MCF 10A (cell line): ENCODE measurements at regions not wholly inside any gene's neighbourhood (a gene's known extent, or its start where the extent isn't known, plus 50 kb on each side); places are given as distances from the start of the nearest gene placed in this dataset.

ENCODE experiments used
- BruUV-seq: library from RNA; stranded (reverse); fragments of 400-500 nt; replicated peaks from 2 replicates; lab custom pipeline; 2021; lab: Mats Ljungman, UMichigan
- CTCF ChIA-PET: fragments of 300-600 bp; sonication (Branson Sonifier 250); formaldehyde crosslinking; extraction: SDS; loops from one replicate; lab custom pipeline; 2021; ENCODE audit warnings: antibody characterized with exemption, inconsistent platforms; lab: Yijun Ruan, JAX
- POLR2A ChIA-PET: fragments of 300-600, 350-650 bp; sonication (Branson Sonifier 250); formaldehyde crosslinking; extraction: SDS; loops from one replicate; lab custom pipeline; 2020; ENCODE audit warnings: antibody characterized with exemption, inconsistent platforms; lab: Yijun Ruan, JAX
- DNase-seq: peaks from one replicate; pipeline ENCODE4 v3.0.0-alpha.2; 2018; ENCODE audit not compliant: unreplicated experiment
- H3K27ac Mint-ChIP-seq: one replicate; pipeline ENCODE4 v1.8.0; 2022; ENCODE audit warnings: mild to moderate bottlenecking, low read depth, mixed read lengths; ENCODE audit not compliant: unreplicated experiment
- H3K27me3 Mint-ChIP-seq: one replicate; pipeline ENCODE4 v1.8.0; 2022; ENCODE audit warnings: mixed read lengths; ENCODE audit not compliant: insufficient read depth, unreplicated experiment
- H3K36me3 Mint-ChIP-seq: one replicate; pipeline ENCODE4 v1.8.0; 2022; ENCODE audit warnings: mild to moderate bottlenecking, moderate library complexity, mixed read lengths; ENCODE audit not compliant: insufficient read depth, unreplicated experiment
- H3K4me1 Mint-ChIP-seq: one replicate; pipeline ENCODE4 v1.8.0; 2022; ENCODE audit warnings: mixed read lengths; ENCODE audit not compliant: insufficient read depth, unreplicated experiment
- H3K4me3 Mint-ChIP-seq: one replicate; pipeline ENCODE4 v1.8.0; 2022; ENCODE audit warnings: mild to moderate bottlenecking, moderate library complexity, mixed read lengths; ENCODE audit not compliant: unreplicated experiment
- H3K9me3 Mint-ChIP-seq: one replicate; pipeline ENCODE4 v1.8.0; 2022; ENCODE audit warnings: mixed read lengths; ENCODE audit not compliant: unreplicated experiment
- intact Hi-C: fragments of 100-400 bp; cut with micrococcal nuclease; formaldehyde crosslinking; loops from 2 replicates; pipeline ENCODE4 v1.14.1; 2022
- TF ChIP-seq, protein P1 (sequence below): fragments of 200-600 bp; IDR thresholded peaks from one replicate; pipeline ENCODE4 v1.8.0; 2022; ENCODE audit warnings: antibody characterized with exemption, mild to moderate bottlenecking; ENCODE audit not compliant: unreplicated experiment

DNA sequence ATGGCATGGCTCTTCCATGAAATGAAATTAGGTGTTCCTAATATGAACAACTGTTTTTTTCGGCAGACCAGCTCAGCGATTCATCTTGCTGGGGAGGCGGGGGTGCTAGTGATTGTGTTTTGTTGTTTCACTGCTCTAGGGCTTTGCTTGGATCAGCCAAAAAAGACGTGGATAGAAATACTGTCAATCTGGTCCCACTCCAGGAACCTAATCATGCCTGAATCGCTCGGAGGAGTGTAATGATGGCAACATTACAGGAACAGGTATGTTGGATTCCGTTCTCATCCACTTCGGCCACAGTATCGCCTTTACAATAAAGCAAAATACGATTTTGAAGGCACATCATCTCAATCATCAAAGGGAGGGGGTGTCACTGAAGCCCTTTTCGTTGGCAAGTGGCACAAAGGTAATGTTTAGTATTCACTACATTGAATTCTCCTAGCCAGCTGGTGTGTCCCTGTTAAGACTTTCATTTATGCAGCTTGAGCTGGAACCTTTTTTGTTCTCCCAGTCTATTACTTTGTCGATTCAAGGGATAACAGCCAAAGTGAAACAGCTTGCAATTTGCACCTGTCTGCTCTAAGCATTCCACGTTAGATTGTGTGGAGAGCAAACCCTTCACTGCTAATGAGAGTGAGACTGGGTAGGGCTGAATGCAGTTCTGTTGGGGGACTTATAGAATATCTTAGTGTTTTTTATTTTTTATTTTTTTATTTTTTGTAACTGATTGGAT is 477.7 kb downstream of the TFAP2A start:
- CTCF ChIA-PET, result no interaction called here

DNA sequence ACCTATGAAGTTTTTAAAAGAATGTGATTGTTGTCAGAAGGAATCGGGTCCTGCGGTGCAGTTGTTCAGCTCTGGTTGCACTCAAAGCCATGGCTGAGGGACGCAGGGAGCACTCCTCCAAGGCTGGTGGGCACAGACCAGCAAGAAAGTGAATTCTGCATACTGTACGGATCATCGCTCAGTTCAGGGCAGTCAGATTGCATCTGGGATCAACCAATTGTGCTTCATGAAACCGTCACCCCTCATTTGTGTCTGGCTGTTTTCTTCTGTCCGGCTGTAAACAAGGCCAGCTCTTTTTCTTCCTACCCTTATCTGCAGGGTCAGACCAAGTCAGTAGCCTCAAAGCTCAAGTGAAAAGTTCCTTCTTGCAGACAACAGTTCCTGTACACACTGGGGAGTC is 478.3 kb downstream of the TFAP2A start:
- DNase-seq, result no peak
- POLR2A ChIA-PET, result no interaction called here
- no peaks in the 10 kb centered on the region for H3K36me3 Mint-ChIP-seq
- TF ChIP-seq, protein P1, sequence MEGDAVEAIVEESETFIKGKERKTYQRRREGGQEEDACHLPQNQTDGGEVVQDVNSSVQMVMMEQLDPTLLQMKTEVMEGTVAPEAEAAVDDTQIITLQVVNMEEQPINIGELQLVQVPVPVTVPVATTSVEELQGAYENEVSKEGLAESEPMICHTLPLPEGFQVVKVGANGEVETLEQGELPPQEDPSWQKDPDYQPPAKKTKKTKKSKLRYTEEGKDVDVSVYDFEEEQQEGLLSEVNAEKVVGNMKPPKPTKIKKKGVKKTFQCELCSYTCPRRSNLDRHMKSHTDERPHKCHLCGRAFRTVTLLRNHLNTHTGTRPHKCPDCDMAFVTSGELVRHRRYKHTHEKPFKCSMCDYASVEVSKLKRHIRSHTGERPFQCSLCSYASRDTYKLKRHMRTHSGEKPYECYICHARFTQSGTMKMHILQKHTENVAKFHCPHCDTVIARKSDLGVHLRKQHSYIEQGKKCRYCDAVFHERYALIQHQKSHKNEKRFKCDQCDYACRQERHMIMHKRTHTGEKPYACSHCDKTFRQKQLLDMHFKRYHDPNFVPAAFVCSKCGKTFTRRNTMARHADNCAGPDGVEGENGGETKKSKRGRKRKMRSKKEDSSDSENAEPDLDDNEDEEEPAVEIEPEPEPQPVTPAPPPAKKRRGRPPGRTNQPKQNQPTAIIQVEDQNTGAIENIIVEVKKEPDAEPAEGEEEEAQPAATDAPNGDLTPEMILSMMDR, result no peak
- H3K4me1 Mint-ChIP-seq, result no peaks in the 10 kb centered on the region
- H3K4me3 Mint-ChIP-seq, result no peak overlapping the region
- no TSS peak for BruUV-seq
- H3K27me3 Mint-ChIP-seq, result no peaks in the 10 kb centered on the region
- intact Hi-C loops, result no loop called here
- H3K9me3 Mint-ChIP-seq, result no peaks in the 10 kb centered on the region
- CTCF ChIA-PET, result no interaction called here
- no peak overlapping the region for H3K27ac Mint-ChIP-seq

More for the DNA sequence above, 477.7 kb downstream of the TFAP2A start:
- intact Hi-C loops, result no loop called here
- no TSS peak for BruUV-seq
- POLR2A ChIA-PET, result interaction anchor here (0.7 kb wide), 1 partner anchor 74 kb away, joined by 3 read pairs; no protein-coding TSS in a partner anchor
- H3K4me1 Mint-ChIP-seq, result no peaks in the 10 kb centered on the region
- H3K4me3 Mint-ChIP-seq, result no peak overlapping the region
- H3K27ac Mint-ChIP-seq, result no peak overlapping the region
- no peak for DNase-seq
- H3K27me3 Mint-ChIP-seq, result no peaks in the 10 kb centered on the region
- H3K36me3 Mint-ChIP-seq, result no peaks in the 10 kb centered on the region
- no peaks in the 10 kb centered on the region for H3K9me3 Mint-ChIP-seq
- TF ChIP-seq, protein P1, result no peak

DNA sequence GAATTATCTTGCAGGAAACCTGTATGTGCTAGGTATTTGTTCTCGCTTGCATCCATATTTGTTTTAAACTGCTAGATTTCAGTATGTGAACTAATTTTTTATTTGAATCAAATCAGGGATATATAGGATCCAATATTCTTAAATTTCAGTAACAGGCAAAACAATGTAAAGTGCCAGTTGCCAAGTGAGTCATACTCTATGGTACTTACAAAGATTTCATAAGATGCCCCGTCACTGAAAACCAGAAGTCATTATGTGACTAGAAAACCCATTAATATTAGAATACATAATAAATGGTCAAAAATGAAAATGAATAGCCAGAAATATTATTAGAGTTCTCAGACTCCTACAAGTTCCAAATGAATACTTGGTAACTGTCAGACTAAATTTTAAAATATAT is 481.2 kb downstream of the TFAP2A start:
- Mint-ChIP-seq H3K27me3 (no peaks in the 10 kb centered on the region), H3K4me1 (no peaks in the 10 kb centered on the region), H3K27ac (no peak overlapping the region), H3K36me3 (no peaks in the 10 kb centered on the region), H3K9me3 (no peaks in the 10 kb centered on the region), H3K4me3 (no peak overlapping the region)
- TF ChIP-seq, protein P1, result no peak
- peak; percentile 76 for DNase-seq
- intact Hi-C loops, result no loop called here
- POLR2A ChIA-PET, result interaction anchor here (1.1 to 2.3 kb wide), 2 partner anchors 20 to 55 kb away, joined by 4 to 7 read pairs; no protein-coding TSS in a partner anchor
- CTCF ChIA-PET, result no interaction called here
- no TSS peak for BruUV-seq

DNA sequence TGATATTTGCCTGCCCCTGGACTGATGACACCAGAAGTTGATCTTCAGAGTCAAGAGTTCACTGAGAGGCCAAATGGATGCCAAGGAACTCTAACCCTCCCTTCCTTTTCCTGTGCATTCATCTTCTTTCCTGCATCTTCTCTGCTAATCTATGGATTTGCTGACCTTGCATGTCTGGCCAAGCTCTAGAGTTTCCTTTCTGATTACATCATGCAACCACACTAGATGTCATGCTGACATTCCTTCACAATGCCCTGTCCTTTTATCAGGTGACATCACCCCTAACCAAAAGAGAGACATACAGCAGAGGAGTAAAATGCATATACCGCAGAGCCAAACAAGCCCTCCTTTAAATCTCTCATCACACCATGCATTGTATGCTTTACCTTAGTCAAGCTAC is 487.6 kb downstream of the TFAP2A start:
- Mint-ChIP-seq H3K9me3 (no peaks in the 10 kb centered on the region), H3K27me3 (no peaks in the 10 kb centered on the region), H3K36me3 (no peaks in the 10 kb centered on the region), H3K4me1 (peaks cover 6% of the 10 kb centered on the region), H3K27ac (no peak overlapping the region), H3K4me3 (no peak overlapping the region)
- ChIA-PET POLR2A (no interaction called here), CTCF (interaction anchor here (1.2 kb wide), 1 partner anchor 91 kb away, joined by 3 read pairs; no protein-coding TSS in a partner anchor)
- no TSS peak for BruUV-seq
- intact Hi-C loops, result no loop called here
- TF ChIP-seq, protein P1, result no peak
- no peak for DNase-seq
